CD4-positive, alpha-beta memory T cell (primary cell): ENCODE measurements at regions not wholly inside any gene's neighbourhood (a gene's known extent, or its start where the extent isn't known, plus 50 kb on each side); places are given as distances from the start of the nearest gene placed in this dataset.
A peak's percentile ranks its signal among the peaks of the same experiment; 100 is the strongest.

Experiments
- CTCF ChIA-PET: fragments of 350-600 bp; sonication (Branson Sonifier 250); formaldehyde crosslinking; loops from one replicate; lab custom pipeline; 2021; ENCODE audit warnings: inconsistent platforms; ENCODE audit not compliant: partially characterized antibody; lab: Charles Lee
- POLR2A ChIA-PET: fragments of 350-600 bp; sonication (Branson Sonifier 250); formaldehyde crosslinking; loops from one replicate; lab custom pipeline; 2021; ENCODE audit not compliant: partially characterized antibody; lab: Charles Lee
- DNase-seq, 5 donors: peaks; one replicate each; pipeline versions ENCODE4 v3.0.0 to v3.0.0-alpha.2; 2020 to 2022; ENCODE audit warnings: mixed read lengths in 1 of 5
- H3K27ac ChIP-seq: one replicate; pipeline ENCODE4 v1.7.0; 2013; ENCODE audit warnings: low read depth, low read length
- H3K27me3 ChIP-seq: 2 replicates; pipeline ENCODE4 v1.7.0; 2013; ENCODE audit warnings: mild to moderate bottlenecking, low read length, moderate library complexity; ENCODE audit not compliant: insufficient read depth
- H3K36me3 ChIP-seq: 2 replicates; pipeline ENCODE4 v1.7.0; 2013; ENCODE audit warnings: mild to moderate bottlenecking, low read length, moderate library complexity; ENCODE audit not compliant: insufficient read depth
- H3K4me1 ChIP-seq: 2 replicates; pipeline ENCODE4 v1.7.0; 2013; ENCODE audit warnings: mild to moderate bottlenecking, low read length, moderate library complexity; ENCODE audit not compliant: insufficient read depth
- H3K4me3 ChIP-seq, 2 donors: one replicate each; pipeline ENCODE4 v1.7.0; 2013; ENCODE audit warnings: low read length in 2 of 2, mild to moderate bottlenecking in 1 of 2
- H3K9me3 ChIP-seq, 2 donors: one replicate each; pipeline ENCODE4 v1.7.0; 2013; ENCODE audit warnings: low read length in 2 of 2, control low read depth in 1 of 2; ENCODE audit not compliant: control insufficient read depth in 1 of 2
- H3K27ac Mint-ChIP-seq, 7 donors: one replicate each; pipeline ENCODE4 v1.8.0; 2020 to 2021; ENCODE audit warnings: mixed read lengths in 7 of 7, mild to moderate bottlenecking in 6 of 7, inconsistent platforms in 3 of 7, moderate library complexity in 3 of 7
- H3K27me3 Mint-ChIP-seq, 2 donors: one replicate each; pipeline ENCODE4 v1.8.0; 2020 to 2021; ENCODE audit warnings: mixed read lengths in 2 of 2
- H3K36me3 Mint-ChIP-seq, 2 donors: one replicate each; pipeline ENCODE4 v1.8.0; 2020 to 2021; ENCODE audit warnings: mixed read lengths in 2 of 2, inconsistent platforms in 1 of 2, mild to moderate bottlenecking in 1 of 2
- H3K4me1 Mint-ChIP-seq, 4 donors: one replicate each; pipeline ENCODE4 v1.8.0; 2020 to 2021; ENCODE audit warnings: mixed read lengths in 4 of 4, mild to moderate bottlenecking in 1 of 4
- H3K4me3 Mint-ChIP-seq, 8 donors: one replicate each; pipeline ENCODE4 v1.8.0; 2020 to 2021; ENCODE audit warnings: mixed read lengths in 8 of 8, mild to moderate bottlenecking in 7 of 8, moderate library complexity in 6 of 8, inconsistent platforms in 3 of 8
- H3K9me3 Mint-ChIP-seq, 8 donors: one replicate each; pipeline ENCODE4 v1.8.0; 2020 to 2021; ENCODE audit warnings: mixed read lengths in 8 of 8, mild to moderate bottlenecking in 5 of 8, inconsistent platforms in 3 of 8, moderate library complexity in 1 of 8
- intact Hi-C: fragments of 100-400 bp; cut with micrococcal nuclease; formaldehyde crosslinking; loops from one replicate; pipeline ENCODE4 v1.15.1; 2023

DNA sequence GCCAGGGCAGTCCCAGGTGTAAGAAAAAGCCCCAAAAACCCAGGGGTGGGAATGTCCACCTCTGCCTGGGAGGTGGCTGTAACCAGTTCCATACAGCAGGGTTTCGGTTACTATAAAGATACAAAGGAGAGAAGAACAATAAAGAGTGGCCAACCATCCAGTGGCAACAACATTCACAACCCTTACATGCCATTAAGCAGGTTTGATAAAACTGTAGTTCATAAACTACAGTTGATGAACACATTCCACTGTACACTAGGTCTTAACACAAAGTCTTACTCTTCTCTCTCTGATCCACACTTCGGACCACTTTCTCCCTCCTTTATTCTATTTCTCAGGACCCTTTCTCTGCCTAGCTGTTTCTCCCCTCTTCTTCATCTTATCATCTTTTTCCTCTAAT lies 152.0 kb downstream of the TLE3 start:
- no peaks in the 10 kb centered on the region for H3K36me3 Mint-ChIP-seq
- H3K27ac Mint-ChIP-seq = no peak overlapping the region
- Histone ChIP-seq H3K27ac (no peak overlapping the region), H3K36me3 (no peaks in the 10 kb centered on the region), H3K9me3 (no peaks in the 10 kb centered on the region), H3K27me3 (no peaks in the 10 kb centered on the region), H3K4me3 (no peak overlapping the region), H3K4me1 (no peaks in the 10 kb centered on the region)
- ChIA-PET CTCF (no interaction called here), POLR2A (no interaction called here)
- DNase-seq = no peak
- no peak overlapping the region for H3K4me3 Mint-ChIP-seq
- no peaks in the 10 kb centered on the region for H3K9me3 Mint-ChIP-seq
- no peaks in the 10 kb centered on the region for H3K4me1 Mint-ChIP-seq
- H3K27me3 Mint-ChIP-seq = peaks cover 0 to 3% of the 10 kb centered on the region in 2 donors
- intact Hi-C loops = no loop called here

- no peaks in the 10 kb centered on the region for H3K27me3 ChIP-seq
- no peaks in the 10 kb centered on the region for H3K36me3 ChIP-seq
- intact Hi-C loops = no loop called here
- Mint-ChIP-seq H3K4me3 (no peak overlapping the region), H3K27me3 (peaks cover 0 to 3% of the 10 kb centered on the region in 2 donors), H3K36me3 (no peaks in the 10 kb centered on the region), H3K27ac (no peak overlapping the region), H3K9me3 (no peaks in the 10 kb centered on the region), H3K4me1 (no peaks in the 10 kb centered on the region)
- POLR2A ChIA-PET = no interaction called here
- no peak overlapping the region for H3K4me3 ChIP-seq
- no peak for DNase-seq
- H3K9me3 ChIP-seq = no peaks in the 10 kb centered on the region
- H3K4me1 ChIP-seq = no peaks in the 10 kb centered on the region
- CTCF ChIA-PET = no interaction called here
- no peak overlapping the region for H3K27ac ChIP-seq
Measured at GRCh38 chr15:69946870-69947269, 150.8 kb downstream of the TLE3 start.

- Mint-ChIP-seq H3K9me3 (no peaks in the 10 kb centered on the region), H3K4me1 (no peaks in the 10 kb centered on the region), H3K4me3 (no peak overlapping the region), H3K27me3 (peaks cover 0 to 3% of the 10 kb centered on the region in 2 donors), H3K27ac (no peak overlapping the region), H3K36me3 (no peaks in the 10 kb centered on the region)
- Histone ChIP-seq H3K36me3 (no peaks in the 10 kb centered on the region), H3K4me1 (no peaks in the 10 kb centered on the region), H3K9me3 (no peaks in the 10 kb centered on the region), H3K4me3 (no peak overlapping the region), H3K27me3 (no peaks in the 10 kb centered on the region), H3K27ac (no peak overlapping the region)
- ChIA-PET POLR2A (interaction anchor here (0.7 kb wide), 1 partner anchor 131 kb away, joined by 3 read pairs; no protein-coding TSS in a partner anchor), CTCF (no interaction called here)
- no peak for DNase-seq
- intact Hi-C loops = no loop called here
Measured at GRCh38 chr15:69947394-69947793, 150.3 kb downstream of the TLE3 start.

- Mint-ChIP-seq H3K27ac (no peak overlapping the region), H3K9me3 (no peaks in the 10 kb centered on the region), H3K4me3 (no peak overlapping the region), H3K4me1 (no peaks in the 10 kb centered on the region), H3K36me3 (no peaks in the 10 kb centered on the region), H3K27me3 (no peaks in the 10 kb centered on the region)
- intact Hi-C loops = no loop called here
- no peak for DNase-seq
- Histone ChIP-seq H3K4me1 (no peaks in the 10 kb centered on the region), H3K27ac (no peak overlapping the region), H3K36me3 (no peaks in the 10 kb centered on the region), H3K27me3 (no peaks in the 10 kb centered on the region), H3K4me3 (no peak overlapping the region), H3K9me3 (no peaks in the 10 kb centered on the region)
- ChIA-PET POLR2A (no interaction called here), CTCF (no interaction called here)
Measured at GRCh38 chr15:69949485-69949884, 148.2 kb downstream of the TLE3 start.

DNA sequence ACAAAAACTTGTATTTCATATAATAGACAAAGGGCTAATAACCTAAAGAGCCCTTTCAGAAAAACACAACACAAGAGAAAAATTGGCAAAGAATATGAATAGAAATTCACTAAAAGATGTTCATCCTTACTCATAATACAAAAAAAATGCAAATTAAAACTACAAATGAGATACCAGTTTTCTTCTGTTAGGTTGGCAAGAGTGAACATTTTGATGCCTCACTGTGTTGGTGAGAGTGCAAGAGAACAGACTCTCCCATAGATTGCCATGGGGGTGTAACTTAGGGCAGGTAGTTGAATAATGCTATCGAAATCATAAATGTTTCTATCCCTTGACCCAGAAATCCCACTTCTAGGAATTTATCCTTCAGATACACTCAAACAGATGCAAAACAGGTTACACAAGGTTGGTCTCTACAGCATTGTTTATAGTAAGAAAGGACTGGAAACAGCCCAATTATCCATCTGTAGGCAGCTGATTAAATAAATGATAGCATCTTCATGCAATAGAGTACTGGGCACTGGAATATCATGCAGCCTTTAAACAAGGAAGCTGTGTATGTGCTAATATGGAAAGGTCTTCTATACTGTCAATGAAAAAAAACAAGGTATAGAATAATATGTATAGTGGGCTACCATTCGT lies 146.3 kb downstream of the TLE3 start:
- Mint-ChIP-seq H3K27me3 (peaks cover 0 to under 1% of the 10 kb centered on the region in 2 donors), H3K36me3 (no peaks in the 10 kb centered on the region), H3K4me3 (no peak overlapping the region), H3K4me1 (no peaks in the 10 kb centered on the region), H3K27ac (no peak overlapping the region), H3K9me3 (no peaks in the 10 kb centered on the region)
- Histone ChIP-seq H3K4me1 (no peaks in the 10 kb centered on the region), H3K4me3 (no peak overlapping the region), H3K27me3 (no peaks in the 10 kb centered on the region), H3K27ac (no peak overlapping the region), H3K9me3 (no peaks in the 10 kb centered on the region), H3K36me3 (no peaks in the 10 kb centered on the region)
- DNase-seq = no peak
- CTCF ChIA-PET = no interaction called here
- intact Hi-C loops = no loop called here
- POLR2A ChIA-PET = no interaction called here

DNA sequence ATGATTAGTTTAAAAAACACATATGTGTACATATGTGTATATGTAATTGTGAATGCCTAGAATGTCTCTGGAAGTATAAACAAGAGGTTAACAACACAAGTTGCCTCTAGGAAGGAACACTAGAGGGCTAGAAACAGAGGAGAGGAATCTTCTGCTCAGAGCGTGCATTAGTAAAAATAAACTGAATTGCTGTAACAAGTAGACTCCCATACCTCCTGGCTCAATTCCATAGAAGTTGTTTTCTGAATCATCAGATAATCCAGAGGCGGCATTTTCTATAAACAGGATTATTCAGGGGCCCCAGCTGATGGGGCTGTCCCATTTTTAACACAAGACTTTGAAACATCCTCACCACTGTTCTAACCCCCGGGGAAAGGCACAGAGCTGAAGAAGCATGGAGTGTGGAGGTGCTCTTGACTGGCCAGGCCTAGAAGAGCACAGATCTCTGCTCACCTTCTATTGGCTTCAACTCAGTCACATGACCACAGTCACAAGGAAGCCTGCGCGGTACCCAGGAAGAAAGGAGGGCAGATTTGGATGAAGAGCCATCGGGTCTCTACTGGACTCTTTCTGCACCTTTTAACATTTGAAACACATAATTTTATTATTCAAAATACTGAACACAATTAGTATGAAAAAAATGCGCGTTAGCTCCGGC lies 145.7 kb downstream of the TLE3 start:
- Mint-ChIP-seq H3K4me1 (no peaks in the 10 kb centered on the region), H3K27ac (no peak overlapping the region), H3K36me3 (no peaks in the 10 kb centered on the region), H3K9me3 (no peaks in the 10 kb centered on the region), H3K27me3 (peaks cover 0 to 1% of the 10 kb centered on the region in 2 donors), H3K4me3 (no peak overlapping the region)
- Histone ChIP-seq H3K9me3 (no peaks in the 10 kb centered on the region), H3K4me3 (no peak overlapping the region), H3K27me3 (no peaks in the 10 kb centered on the region), H3K4me1 (no peaks in the 10 kb centered on the region), H3K36me3 (no peaks in the 10 kb centered on the region), H3K27ac (no peak overlapping the region)
- POLR2A ChIA-PET = no interaction called here
- DNase-seq = no peak
- CTCF ChIA-PET = interaction anchor here (0.6 kb wide), 1 partner anchor 360 kb away, joined by 3 read pairs; no protein-coding TSS in a partner anchor
- intact Hi-C loops = no loop called here

DNA sequence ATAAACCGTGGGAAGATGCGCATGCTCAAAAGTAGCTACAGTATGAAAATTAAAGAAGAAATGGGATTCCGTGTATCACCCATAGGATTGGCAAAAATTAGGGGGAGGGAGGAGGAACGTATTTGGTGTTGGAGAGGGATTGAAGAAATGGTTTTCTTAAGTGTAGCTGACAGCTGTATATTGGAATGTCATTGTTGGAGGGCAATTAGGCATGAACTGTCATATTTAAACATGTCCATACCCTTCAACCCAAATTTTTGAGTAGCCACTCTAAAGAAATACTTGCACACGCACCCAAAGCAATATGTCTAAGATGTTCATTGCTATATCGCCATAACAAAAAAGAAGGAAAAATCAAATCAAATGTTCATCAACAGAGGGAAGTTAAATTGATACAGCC lies 144.7 kb downstream of the TLE3 start:
- DNase-seq = no peak
- H3K4me1 ChIP-seq = no peaks in the 10 kb centered on the region
- intact Hi-C loops = no loop called here

More for the DNA sequence above, 144.7 kb downstream of the TLE3 start:
- Mint-ChIP-seq H3K27me3 (peaks cover 0 to 2% of the 10 kb centered on the region in 2 donors), H3K9me3 (no peaks in the 10 kb centered on the region), H3K4me3 (no peak overlapping the region), H3K4me1 (no peaks in the 10 kb centered on the region), H3K36me3 (no peaks in the 10 kb centered on the region), H3K27ac (peak overlapping the region in 1 of 7 donors; percentile 2)
- Histone ChIP-seq H3K4me3 (no peak overlapping the region), H3K36me3 (no peaks in the 10 kb centered on the region), H3K27ac (no peak overlapping the region), H3K27me3 (no peaks in the 10 kb centered on the region), H3K9me3 (no peaks in the 10 kb centered on the region)
- POLR2A ChIA-PET = no interaction called here
- CTCF ChIA-PET = no interaction called here
